GM08714 (cell line): ENCODE measurements at regions not wholly inside any gene's neighbourhood (a gene's known extent, or its start where the extent isn't known, plus 50 kb on each side); places are given as distances from the start of the nearest gene placed in this dataset.

Source experiments
- H3K4me3 ChIP-seq: fragments of 200-500 bp; sonication (Bioruptor generic); 2 replicates; pipeline ENCODE4 v1.5.1; 2014; ENCODE audit warnings: mild to moderate bottlenecking, low read length, inconsistent platforms
- ZNF274 ChIP-seq: IDR thresholded peaks from 2 replicates; pipeline ENCODE4 v1.6.1; 2012; ENCODE audit warnings: mild to moderate bottlenecking, low read depth, low read length

- no peak for TF ChIP-seq ZNF274
- no peak overlapping the region for H3K4me3 ChIP-seq
Measured at GRCh38 chrX:4435905-4436304, 722.5 kb upstream of the PRKX start.

- no peak for TF ChIP-seq ZNF274
- H3K4me3 ChIP-seq = no peak overlapping the region
Measured at GRCh38 chrX:4397471-4397870, 684.0 kb upstream of the PRKX start.

GRCh38 chrX:4382273-4382672 is 668.8 kb upstream of the PRKX start:
- TF ChIP-seq ZNF274 = no peak
- H3K4me3 ChIP-seq = no peak overlapping the region

- H3K4me3 ChIP-seq = no peak overlapping the region
- no peak for TF ChIP-seq ZNF274
Measured at GRCh38 chrX:4380710-4381109, 667.3 kb upstream of the PRKX start.

GRCh38 chrX:4379071-4379470 is 665.6 kb upstream of the PRKX start:
- H3K4me3 ChIP-seq = no peak overlapping the region
- TF ChIP-seq ZNF274 = no peak

GRCh38 chrX:4373791-4374190 is 660.3 kb upstream of the PRKX start:
- no peak overlapping the region for H3K4me3 ChIP-seq
- TF ChIP-seq ZNF274 = no peak

- no peak for TF ChIP-seq ZNF274
- H3K4me3 ChIP-seq = no peak overlapping the region
Measured at GRCh38 chrX:4358577-4358976, 645.1 kb upstream of the PRKX start.

- H3K4me3 ChIP-seq = no peak overlapping the region
- TF ChIP-seq ZNF274 = no peak
Measured at GRCh38 chrX:4322916-4323315, 609.5 kb upstream of the PRKX start.

GRCh38 chrX:4320436-4320947 is 607.0 kb upstream of the PRKX start:
- TF ChIP-seq ZNF274 = no peak
- H3K4me3 ChIP-seq = no peak overlapping the region

- no peak for TF ChIP-seq ZNF274
- no peak overlapping the region for H3K4me3 ChIP-seq
Measured at GRCh38 chrX:4315891-4316290, 602.4 kb upstream of the PRKX start.

GRCh38 chrX:4314586-4314985 is 601.1 kb upstream of the PRKX start:
- no peak for TF ChIP-seq ZNF274
- H3K4me3 ChIP-seq = no peak overlapping the region

- H3K4me3 ChIP-seq = no peak overlapping the region
- no peak for TF ChIP-seq ZNF274
Measured at GRCh38 chrX:4277122-4277521, 563.7 kb upstream of the PRKX start.

GRCh38 chrX:4268676-4269075 is 555.2 kb upstream of the PRKX start:
- no peak overlapping the region for H3K4me3 ChIP-seq
- no peak for TF ChIP-seq ZNF274

GRCh38 chrX:4265036-4265435 is 551.6 kb upstream of the PRKX start:
- H3K4me3 ChIP-seq = no peak overlapping the region
- no peak for TF ChIP-seq ZNF274

GRCh38 chrX:4263030-4263803 is 549.8 kb upstream of the PRKX start:
- H3K4me3 ChIP-seq = no peak overlapping the region
- no peak for TF ChIP-seq ZNF274

- H3K4me3 ChIP-seq = no peak overlapping the region
- TF ChIP-seq ZNF274 = no peak
Measured at GRCh38 chrX:4253092-4253491, 539.6 kb upstream of the PRKX start.

GRCh38 chrX:4249401-4249800 is 536.0 kb upstream of the PRKX start:
- TF ChIP-seq ZNF274 = no peak

More at GRCh38 chrX:4249401-4249800, 536.0 kb upstream of the PRKX start:
- H3K4me3 ChIP-seq = no peak overlapping the region
